K562 (cell line): ENCODE measurements at regions not wholly inside any gene's neighbourhood (a gene's known extent, or its start where the extent isn't known, plus 50 kb on each side); places are given as distances from the start of the nearest gene placed in this dataset.

Experiments
- TF ChIP-seq, protein P1 (sequence below): fragments of 200-800 bp; sonication (Bioruptor generic); IDR thresholded peaks from 2 replicates; pipeline ENCODE4 v1.6.1; 2016; ENCODE audit warnings: missing genetic modification characterization, missing compliant biosample characterization
- TF ChIP-seq, protein P2 (sequence below), 2 experiments: IDR thresholded peaks in 1 of 2; conservative IDR thresholded peaks in 1 of 2; 2 replicates each; pipeline ENCODE4 v1.6.1; 2016; ENCODE audit warnings: low read depth in 2 of 2, mild to moderate bottlenecking in 1 of 2, missing compliant biosample characterization in 1 of 2, missing genetic modification characterization in 1 of 2, moderate library complexity in 1 of 2

DNA sequence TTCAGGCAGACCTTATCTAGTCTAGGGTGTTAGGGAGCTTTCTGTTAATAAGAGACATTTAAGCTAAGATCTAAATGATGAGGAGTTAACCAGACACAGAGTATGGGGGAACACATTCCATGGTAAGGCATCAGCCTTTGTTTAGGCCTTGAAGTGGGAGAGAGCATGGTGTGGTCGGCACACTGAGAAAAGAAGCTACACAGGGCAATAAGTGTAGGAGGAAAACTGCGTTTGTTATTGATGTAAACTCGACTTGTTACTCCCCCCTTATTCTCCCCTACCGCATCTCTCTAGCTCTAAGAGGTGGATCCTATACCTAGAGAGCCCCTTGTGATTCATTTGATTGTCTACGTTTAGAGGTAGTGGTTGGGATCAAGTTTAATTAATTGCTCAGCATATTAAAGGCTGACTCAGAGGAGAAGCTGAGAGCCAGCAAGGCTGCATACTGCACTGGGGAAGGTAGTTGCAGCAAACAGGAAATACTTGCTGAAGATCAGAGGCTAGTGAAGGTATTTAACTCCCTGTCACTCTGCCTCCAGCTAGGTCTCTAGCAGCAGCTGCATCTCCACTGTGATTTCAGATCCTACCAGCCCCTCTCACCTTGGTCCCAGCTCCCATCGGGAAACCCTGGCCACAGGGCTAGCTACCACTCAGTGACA lies 86.8 kb upstream of the TEAD1 start (continued):
- TF ChIP-seq, protein P1, sequence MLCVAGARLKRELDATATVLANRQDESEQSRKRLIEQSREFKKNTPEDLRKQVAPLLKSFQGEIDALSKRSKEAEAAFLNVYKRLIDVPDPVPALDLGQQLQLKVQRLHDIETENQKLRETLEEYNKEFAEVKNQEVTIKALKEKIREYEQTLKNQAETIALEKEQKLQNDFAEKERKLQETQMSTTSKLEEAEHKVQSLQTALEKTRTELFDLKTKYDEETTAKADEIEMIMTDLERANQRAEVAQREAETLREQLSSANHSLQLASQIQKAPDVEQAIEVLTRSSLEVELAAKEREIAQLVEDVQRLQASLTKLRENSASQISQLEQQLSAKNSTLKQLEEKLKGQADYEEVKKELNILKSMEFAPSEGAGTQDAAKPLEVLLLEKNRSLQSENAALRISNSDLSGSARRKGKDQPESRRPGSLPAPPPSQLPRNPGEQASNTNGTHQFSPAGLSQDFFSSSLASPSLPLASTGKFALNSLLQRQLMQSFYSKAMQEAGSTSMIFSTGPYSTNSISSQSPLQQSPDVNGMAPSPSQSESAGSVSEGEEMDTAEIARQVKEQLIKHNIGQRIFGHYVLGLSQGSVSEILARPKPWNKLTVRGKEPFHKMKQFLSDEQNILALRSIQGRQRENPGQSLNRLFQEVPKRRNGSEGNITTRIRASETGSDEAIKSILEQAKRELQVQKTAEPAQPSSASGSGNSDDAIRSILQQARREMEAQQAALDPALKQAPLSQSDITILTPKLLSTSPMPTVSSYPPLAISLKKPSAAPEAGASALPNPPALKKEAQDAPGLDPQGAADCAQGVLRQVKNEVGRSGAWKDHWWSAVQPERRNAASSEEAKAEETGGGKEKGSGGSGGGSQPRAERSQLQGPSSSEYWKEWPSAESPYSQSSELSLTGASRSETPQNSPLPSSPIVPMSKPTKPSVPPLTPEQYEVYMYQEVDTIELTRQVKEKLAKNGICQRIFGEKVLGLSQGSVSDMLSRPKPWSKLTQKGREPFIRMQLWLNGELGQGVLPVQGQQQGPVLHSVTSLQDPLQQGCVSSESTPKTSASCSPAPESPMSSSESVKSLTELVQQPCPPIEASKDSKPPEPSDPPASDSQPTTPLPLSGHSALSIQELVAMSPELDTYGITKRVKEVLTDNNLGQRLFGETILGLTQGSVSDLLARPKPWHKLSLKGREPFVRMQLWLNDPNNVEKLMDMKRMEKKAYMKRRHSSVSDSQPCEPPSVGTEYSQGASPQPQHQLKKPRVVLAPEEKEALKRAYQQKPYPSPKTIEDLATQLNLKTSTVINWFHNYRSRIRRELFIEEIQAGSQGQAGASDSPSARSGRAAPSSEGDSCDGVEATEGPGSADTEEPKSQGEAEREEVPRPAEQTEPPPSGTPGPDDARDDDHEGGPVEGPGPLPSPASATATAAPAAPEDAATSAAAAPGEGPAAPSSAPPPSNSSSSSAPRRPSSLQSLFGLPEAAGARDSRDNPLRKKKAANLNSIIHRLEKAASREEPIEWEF = no peak
- TF ChIP-seq, protein P2, sequence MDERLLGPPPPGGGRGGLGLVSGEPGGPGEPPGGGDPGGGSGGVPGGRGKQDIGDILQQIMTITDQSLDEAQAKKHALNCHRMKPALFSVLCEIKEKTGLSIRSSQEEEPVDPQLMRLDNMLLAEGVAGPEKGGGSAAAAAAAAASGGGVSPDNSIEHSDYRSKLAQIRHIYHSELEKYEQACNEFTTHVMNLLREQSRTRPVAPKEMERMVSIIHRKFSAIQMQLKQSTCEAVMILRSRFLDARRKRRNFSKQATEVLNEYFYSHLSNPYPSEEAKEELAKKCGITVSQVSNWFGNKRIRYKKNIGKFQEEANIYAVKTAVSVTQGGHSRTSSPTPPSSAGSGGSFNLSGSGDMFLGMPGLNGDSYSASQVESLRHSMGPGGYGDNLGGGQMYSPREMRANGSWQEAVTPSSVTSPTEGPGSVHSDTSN (CRISPR knock-in tag; IDR thresholded peaks at IDR 0.05; ENCODE audit: low read depth) = no peak
- TF ChIP-seq, protein P2 (tag; conservative IDR thresholded peaks at IDR 0.05; ENCODE audit: low read depth) = no peak
